ENCODE measurements at regions not wholly inside any gene's neighbourhood (a gene's known extent, or its start where the extent isn't known, plus 50 kb on each side); places are given as distances from the start of the nearest gene placed in this dataset.
"Not testable (repeated sequence)": the region's sequence is repeated elsewhere in the genome, so short reads cannot be mapped to it uniquely, and the experiment has no call there.

GRCh38 chr6:94902974-94903628, 674.2 kb upstream of the MANEA start:
- DNase-seq (ENCODE audit: low read depth) = no peak
- H3K4me3 ChIP-seq (ENCODE audit: low read depth, low read length) = no peak overlapping the region
- TF ChIP-seq CTCF (IDR thresholded peaks at IDR 0.05; ENCODE audit: insufficient read depth, low read length, poor library complexity, severe bottlenecking) = peak; percentile 2
- no peaks in the 10 kb centered on the region for H3K36me3 ChIP-seq (ENCODE audit: control insufficient read depth, insufficient read depth, low read length)
- no peaks in the 10 kb centered on the region for H3K27me3 ChIP-seq (ENCODE audit: control insufficient read depth, insufficient read depth, low read length)

- DNase-seq (ENCODE audit: low read depth) = no peak
- no peak overlapping the region for H3K4me3 ChIP-seq (ENCODE audit: low read depth, low read length)
- H3K27me3 ChIP-seq (ENCODE audit: control insufficient read depth, insufficient read depth, low read length) = no peaks in the 10 kb centered on the region
- TF ChIP-seq CTCF (IDR thresholded peaks at IDR 0.05; ENCODE audit: insufficient read depth, low read length, poor library complexity, severe bottlenecking) = no peak
- no peaks in the 10 kb centered on the region for H3K36me3 ChIP-seq (ENCODE audit: control insufficient read depth, insufficient read depth, low read length)
These were observed 678.1 kb upstream of the MANEA start for GRCh38 chr6:94899191-94899590.

- TF ChIP-seq CTCF (IDR thresholded peaks at IDR 0.05; ENCODE audit: insufficient read depth, low read length, poor library complexity, severe bottlenecking) = no peak
- DNase-seq (ENCODE audit: low read depth) = no peak
- H3K27me3 ChIP-seq (ENCODE audit: control insufficient read depth, insufficient read depth, low read length) = no peaks in the 10 kb centered on the region
- no peaks in the 10 kb centered on the region for H3K36me3 ChIP-seq (ENCODE audit: control insufficient read depth, insufficient read depth, low read length)
- H3K4me3 ChIP-seq (ENCODE audit: low read depth, low read length) = no peak overlapping the region
These were observed 683.0 kb upstream of the MANEA start for GRCh38 chr6:94894300-94894699.

- TF ChIP-seq CTCF (IDR thresholded peaks at IDR 0.05; ENCODE audit: insufficient read depth, low read length, poor library complexity, severe bottlenecking) = no peak
- Histone ChIP-seq H3K36me3 (ENCODE audit: control insufficient read depth, insufficient read depth, low read length) (no peaks in the 10 kb centered on the region), H3K27me3 (ENCODE audit: control insufficient read depth, insufficient read depth, low read length) (no peaks in the 10 kb centered on the region), H3K4me3 (ENCODE audit: low read depth, low read length) (no peak overlapping the region)
- no peak for DNase-seq (ENCODE audit: low read depth)
These were observed 684.0 kb upstream of the MANEA start for GRCh38 chr6:94893327-94893726.

GRCh38 chr6:94873819-94874218, 703.5 kb upstream of the MANEA start:
- DNase-seq (ENCODE audit: low read depth); H3K27me3 ChIP-seq (ENCODE audit: control insufficient read depth, insufficient read depth, low read length); H3K4me3 ChIP-seq (ENCODE audit: low read depth, low read length); H3K36me3 ChIP-seq (ENCODE audit: control insufficient read depth, insufficient read depth, low read length): not testable (repeated sequence)

- Histone ChIP-seq H3K4me3 (ENCODE audit: low read depth, low read length) (no peak overlapping the region), H3K36me3 (ENCODE audit: control insufficient read depth, insufficient read depth, low read length) (no peaks in the 10 kb centered on the region), H3K27me3 (ENCODE audit: control insufficient read depth, insufficient read depth, low read length) (no peaks in the 10 kb centered on the region)
- no peak for DNase-seq (ENCODE audit: low read depth)
- TF ChIP-seq CTCF (IDR thresholded peaks at IDR 0.05; ENCODE audit: insufficient read depth, low read length, poor library complexity, severe bottlenecking) = no peak
These were observed 715.2 kb upstream of the MANEA start for GRCh38 chr6:94862112-94862511.

Measured in kidney epithelial cell (primary cell).